ENCODE measurements at regions not wholly inside any gene's neighbourhood (a gene's known extent, or its start where the extent isn't known, plus 50 kb on each side); places are given as distances from the start of the nearest gene placed in this dataset.

GRCh38 chr18:6659963-6660725 lies 69.4 kb upstream of the ARHGAP28 start:
- DNase-seq: no peak

DNA sequence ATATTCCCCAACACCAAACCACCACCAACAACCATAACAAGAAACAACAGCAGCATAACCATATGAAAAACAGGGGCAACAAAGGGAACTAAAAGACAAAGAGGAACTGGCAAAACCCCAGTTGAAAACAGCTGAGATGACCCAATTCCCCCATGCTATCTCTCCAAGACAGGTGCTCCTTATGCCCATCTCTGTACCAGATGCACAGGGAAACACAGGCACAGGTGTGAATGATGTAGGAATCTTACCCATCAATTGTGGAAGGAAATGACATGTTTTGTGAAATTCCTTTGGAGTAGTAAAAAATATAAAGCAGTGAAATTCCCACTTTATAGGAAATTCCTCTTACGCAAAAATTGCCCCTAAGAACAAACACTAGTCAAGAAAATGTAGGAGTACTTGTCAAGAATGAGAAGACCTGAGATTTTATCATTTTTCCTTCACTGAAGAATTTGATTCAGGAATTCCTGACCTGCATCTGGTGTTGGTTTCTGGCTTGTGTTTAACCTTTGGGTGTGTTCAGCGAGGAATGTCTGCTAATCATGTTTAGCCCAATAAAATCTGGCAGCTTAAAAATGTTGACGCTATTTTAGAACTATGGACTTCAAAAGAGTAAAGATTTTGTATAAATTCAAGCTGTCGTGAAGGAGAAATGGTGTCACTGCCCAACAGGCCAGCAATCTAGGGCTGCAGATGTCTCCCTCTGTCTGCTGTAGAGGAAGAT lies 67.7 kb upstream of the ARHGAP28 start:
- DNase-seq: no peak

DNA sequence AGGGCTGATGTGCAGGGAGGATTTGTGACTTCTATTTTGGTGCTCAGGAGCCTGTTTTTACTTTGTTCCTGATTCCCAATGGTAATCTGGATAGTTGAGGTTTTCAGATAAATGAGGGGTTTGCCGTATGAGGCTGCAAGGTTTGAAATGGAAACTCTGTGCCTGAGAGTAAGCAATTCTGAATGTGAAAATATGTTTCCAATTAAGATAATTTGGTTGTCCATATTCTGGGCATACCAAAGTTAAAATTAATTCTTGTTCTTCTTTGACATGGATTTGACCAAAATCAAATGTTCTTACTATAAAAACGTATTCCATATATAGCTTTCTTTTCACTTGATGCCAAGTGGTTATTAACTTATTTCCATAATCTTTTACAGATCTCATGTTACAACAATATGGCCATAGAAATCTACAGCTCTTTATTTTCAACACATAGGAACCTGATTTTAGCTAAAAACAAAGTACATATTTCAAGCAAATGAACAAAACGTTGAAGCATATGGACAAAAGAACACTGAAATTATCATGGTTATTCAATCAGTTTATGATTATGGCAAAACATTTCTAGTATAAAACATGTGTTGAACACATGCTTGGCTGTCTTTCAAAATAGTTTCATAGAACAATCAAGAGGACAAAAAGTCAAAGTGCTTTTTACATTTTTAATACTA lies 63.4 kb upstream of the ARHGAP28 start:
- DNase-seq: no peak

GRCh38 chr18:6668836-6669235 lies 60.7 kb upstream of the ARHGAP28 start:
- DNase-seq: no peak

- DNase-seq: no peak
Measured at GRCh38 chr18:6672821-6673308, 56.7 kb upstream of the ARHGAP28 start.

DNA sequence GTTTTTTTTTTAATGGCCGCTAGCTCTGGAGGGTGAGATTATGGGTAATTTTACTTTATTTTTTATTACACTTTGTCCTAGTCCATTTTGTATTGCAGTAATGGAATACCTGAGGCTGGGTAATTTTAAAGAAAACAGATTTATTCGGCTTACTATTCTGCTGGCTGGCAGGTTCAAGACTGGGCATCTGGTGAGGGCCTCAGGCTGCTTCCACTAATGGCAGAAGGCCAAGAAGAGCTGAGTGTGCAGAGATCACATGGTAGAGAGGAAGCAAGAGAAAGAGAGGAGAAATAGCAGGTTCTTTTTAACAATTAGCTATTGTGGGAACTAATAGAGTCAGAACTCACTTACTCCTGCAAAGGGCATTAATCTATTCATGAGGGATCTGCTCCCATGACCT lies 52.4 kb upstream of the ARHGAP28 start:
- no peak for DNase-seq

DNA sequence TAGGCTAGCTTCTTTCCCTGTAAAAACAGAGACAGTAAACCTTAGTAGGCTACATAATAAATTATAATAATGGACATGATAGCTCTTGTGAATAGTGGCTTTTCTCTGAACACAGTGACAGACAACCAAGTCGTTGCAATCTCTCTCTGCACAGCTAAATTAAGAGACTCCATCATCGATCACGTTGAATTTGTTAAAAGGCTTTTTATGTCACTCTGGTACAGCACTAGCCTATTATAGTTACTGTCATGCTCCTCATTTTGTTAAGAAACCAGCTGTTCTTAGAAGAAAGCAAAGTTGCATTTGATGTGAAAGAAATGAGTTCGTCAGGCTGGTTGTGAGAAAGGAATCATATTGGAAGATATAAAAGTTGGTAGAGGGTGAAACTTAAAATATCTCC lies 50.3 kb upstream of the ARHGAP28 start:
- no peak for DNase-seq
